Ovary (tissue), 7 donors: ENCODE measurements at regions not wholly inside any gene's neighbourhood (a gene's known extent, or its start where the extent isn't known, plus 50 kb on each side); places are given as distances from the start of the nearest gene placed in this dataset.

Experiments used
- DNase-seq, 5 donors: peaks; one replicate each; pipeline ENCODE4 v3.0.0-alpha.2; 2019 to 2020
- H3K27ac ChIP-seq, 2 donors: fragments of 200-600 bp; one replicate each; pipeline versions ENCODE4 v1.5.1 to v1.8.0; 2019 to 2022
- H3K27me3 ChIP-seq: fragments of 200-600 bp; one replicate; pipeline ENCODE4 v1.8.0; 2022
- H3K36me3 ChIP-seq: fragments of 200-600 bp; sonication (generic); one replicate; pipeline ENCODE4 v1.5.1; 2019
- H3K4me1 ChIP-seq: one replicate; pipeline ENCODE4 v1.8.1; 2013; ENCODE audit warnings: mild to moderate bottlenecking, moderate library complexity; ENCODE audit not compliant: insufficient read depth
- H3K4me3 ChIP-seq: fragments of 200-600 bp; sonication (generic); one replicate; pipeline ENCODE4 v1.5.1; 2017
- H3K9me3 ChIP-seq, 2 donors: fragments of 200-600 bp in 1 of 2; sonication (generic) in 1 of 2; one replicate each; pipeline versions ENCODE4 v1.5.1 to v1.8.1; 2013 to 2019; ENCODE audit warnings: mild to moderate bottlenecking in 1 of 2, moderate library complexity in 1 of 2
- CTCF ChIP-seq, 3 donors: fragments of 450-650 bp in 2 of 3; fragments of 200-600 bp in 1 of 3; IDR thresholded peaks; one replicate each; pipeline versions ENCODE4 v1.5.1 to v1.8.0; 2016 to 2022; ENCODE audit warnings: antibody characterized with exemption in 3 of 3, mild to moderate bottlenecking in 1 of 3
- EP300 ChIP-seq: sonication (generic); formaldehyde crosslinking; IDR thresholded peaks from one replicate; pipeline ENCODE4 v1.6.1; 2017; ENCODE audit warnings: antibody characterized with exemption
- POLR2A ChIP-seq: fragments of 450-650 bp; IDR thresholded peaks from one replicate; pipeline ENCODE4 v1.6.1; 2017; ENCODE audit warnings: antibody characterized with exemption, mild to moderate bottlenecking, moderate library complexity
- WGBS, 3 donors: extraction: QIAGEN DNeasy Blood & Tissue Kit in 1 of 3; methylation state at CpG; one replicate each; pipeline versions ENCODE4 v1.1.5 to v1.1.7; 2013 to 2017; 5-methylcytosine and 5-hydroxymethylcytosine counted together
- intact Hi-C, 4 donors: fragments of 100-400 bp; cut with DNase I; formaldehyde crosslinking; loops; one replicate each; pipeline versions ENCODE4 v1.11.0 to v1.15.1; 2022 to 2023
- donor health status: DM: no; HTN: no; CAD: no; lungs with moderate emphysema.
- donor health status: DM: no; HTN: no; CAD: no.
- donor health status: Bipolar disorder and iron deficiency.
- donor health status: DM: no; HTN: no; CAD: no.
- donor health status: DM: yes; HTN: yes; CAD: no.

GRCh38 chr12:83979785-83980184 lies 932.8 kb downstream of the SLC6A15 start:
- no peak for DNase-seq
- Histone ChIP-seq H3K36me3 (no peaks in the 10 kb centered on the region), H3K27ac (no peak overlapping the region), H3K9me3 (no peaks in the 10 kb centered on the region), H3K4me3 (no peak overlapping the region), H3K27me3 (no peaks in the 10 kb centered on the region), H3K4me1 (no peaks in the 10 kb centered on the region)
- intact Hi-C loops = no loop called here
- 85 to 94% (median 89%) methylated on average over 2 of the region's 2 CpGs for WGBS, 3 donors
- TF ChIP-seq CTCF (IDR thresholded peaks at IDR 0.05) (no peak), EP300 (no peak), POLR2A (no peak)

GRCh38 chr12:83971781-83972180 lies 940.8 kb downstream of the SLC6A15 start:
- H3K9me3 ChIP-seq = no peaks in the 10 kb centered on the region
- no peak overlapping the region for H3K27ac ChIP-seq
- WGBS, 3 donors = 91 to 93% (median 92%) methylated on average over 3 of the region's 3 CpGs
- no peak for DNase-seq
- intact Hi-C loops = no loop called here
- no peak overlapping the region for H3K4me3 ChIP-seq
- H3K27me3 ChIP-seq = no peaks in the 10 kb centered on the region
- no peaks in the 10 kb centered on the region for H3K4me1 ChIP-seq
- no peaks in the 10 kb centered on the region for H3K36me3 ChIP-seq
- no peak for TF ChIP-seq CTCF (IDR thresholded peaks at IDR 0.05)
- no peak for TF ChIP-seq EP300
- TF ChIP-seq POLR2A = no peak

GRCh38 chr12:83960767-83961166 lies 951.8 kb downstream of the SLC6A15 start:
- TF ChIP-seq CTCF (IDR thresholded peaks at IDR 0.05) (no peak), POLR2A (no peak), EP300 (no peak)
- Histone ChIP-seq H3K4me3 (no peak overlapping the region), H3K27me3 (no peaks in the 10 kb centered on the region), H3K36me3 (no peaks in the 10 kb centered on the region), H3K27ac (no peak overlapping the region), H3K9me3 (no peaks in the 10 kb centered on the region), H3K4me1 (no peaks in the 10 kb centered on the region)
- WGBS, 3 donors = 60 to 84% (median 65%) methylated on average over 1 of the region's 1 CpG
- intact Hi-C loops = loop anchor here in 1 of 4 donors (5.0 kb wide), 1 partner anchor 1572 kb away; no protein-coding TSS in a partner anchor
- no peak for DNase-seq

- no peak for DNase-seq
- Histone ChIP-seq H3K27me3 (no peaks in the 10 kb centered on the region), H3K36me3 (no peaks in the 10 kb centered on the region), H3K4me1 (no peaks in the 10 kb centered on the region), H3K4me3 (no peak overlapping the region), H3K27ac (no peak overlapping the region), H3K9me3 (no peaks in the 10 kb centered on the region)
- WGBS, 3 donors = 64 to 74% (median 71%) methylated on average over 2 of the region's 2 CpGs
- TF ChIP-seq EP300 = no peak
- no peak for TF ChIP-seq POLR2A
- no peak for TF ChIP-seq CTCF (IDR thresholded peaks at IDR 0.05)
- intact Hi-C loops = no loop called here
These were observed 953.6 kb downstream of the SLC6A15 start for GRCh38 chr12:83958997-83959396.
